K562 (cell line): ENCODE measurements at regions not wholly inside any gene's neighbourhood (a gene's known extent, or its start where the extent isn't known, plus 50 kb on each side); places are given as distances from the start of the nearest gene placed in this dataset.

ENCODE experiments used
- ATAC-seq: fragments of 200-7000 bp; cut with Tn5 transposase; 3 replicates; pipeline ENCODE4 v1.9.1; 2020; ENCODE audit warnings: moderate library complexity
- BruUV-seq: library from RNA; stranded (reverse); fragments of 400-500 nt; replicated peaks from 2 replicates; lab custom pipeline; 2021; lab: Mats Ljungman, UMichigan
- CTCF ChIA-PET: fragments of 300-600 bp; formaldehyde crosslinking; extraction: SDS; loops from one replicate; lab custom pipeline; 2021; ENCODE audit warnings: low intra/inter-chr PET ratio; lab: Yijun Ruan, JAX
- POLR2A ChIA-PET: fragments of 300-600, 350-650 bp; sonication (Branson Sonifier 250); formaldehyde crosslinking; extraction: SDS; loops from one replicate; lab custom pipeline; 2021; ENCODE audit warnings: antibody characterized with exemption, inconsistent platforms; lab: Yijun Ruan, JAX
- DNase-seq, 4 experiments: peaks; one replicate each; pipeline versions ENCODE4 v3.0.0 to v3.0.0-alpha.2; 2011 to 2018; ENCODE audit warnings: low spot score in 3 of 4, mixed read lengths in 3 of 4; ENCODE audit errors: extremely low read depth in 1 of 4
- FAIRE-seq: peaks from 2 replicates; lab custom pipeline; 2011; peaks lifted over from hg19 to GRCh38; lab: Jason Lieb, UNC
- H2AFZ ChIP-seq: 2 replicates; pipeline ENCODE4 v1.6.0; 2011; ENCODE audit warnings: low read depth, low read length, control low read depth, inconsistent platforms
- H3K27ac ChIP-seq: fragments of 200-600 bp; 3 replicates; pipeline ENCODE4 v1.8.0; 2011; ENCODE audit warnings: low read depth, mild to moderate bottlenecking, control low read depth, inconsistent platforms, low read length, moderate library complexity, mixed read lengths; ENCODE audit errors: extremely low read depth
- H3K27me3 ChIP-seq, 2 experiments: fragments of 300-600 bp in 1 of 2; 2 replicates in 1 of 2; 3 replicates in 1 of 2; pipeline versions ENCODE4 v1.6.0 to v1.8.0; 2011; ENCODE audit warnings: inconsistent platforms in 2 of 2, low read length in 2 of 2, mild to moderate bottlenecking in 1 of 2, mixed read lengths in 1 of 2, moderate library complexity in 1 of 2; ENCODE audit not compliant: control insufficient read depth in 2 of 2, insufficient read depth in 2 of 2
- H3K36me3 ChIP-seq: fragments of 300-600 bp; 3 replicates; pipeline ENCODE4 v1.8.0; 2011; ENCODE audit warnings: mild to moderate bottlenecking, low read length, inconsistent platforms; ENCODE audit not compliant: control insufficient read depth, insufficient read depth
- H3K4me1 ChIP-seq, 2 experiments: fragments of 200-600 bp in 1 of 2; replicated peaks in 1 of 2; 2 replicates in 1 of 2; 3 replicates in 1 of 2; pipeline versions ENCODE4 v1.5.1 to v1.8.0; 2011; ENCODE audit warnings: inconsistent platforms in 2 of 2, low read length in 2 of 2, mild to moderate bottlenecking in 1 of 2, mixed read lengths in 1 of 2, moderate library complexity in 1 of 2; ENCODE audit not compliant: control insufficient read depth in 2 of 2, insufficient read depth in 2 of 2
- H3K4me2 ChIP-seq: 2 replicates; pipeline ENCODE4 v1.6.1; 2011; ENCODE audit warnings: low read length, control low read depth, inconsistent platforms, mixed read lengths; ENCODE audit not compliant: insufficient read depth
- H3K4me3 ChIP-seq: fragments of 200-600 bp; sonication (generic), shearing (Covaris generic); 2 replicates; pipeline ENCODE4 v1.5.1; 2016; ENCODE audit warnings: control low read depth, inconsistent platforms
- H3K79me2 ChIP-seq: fragments of 200-600 bp; 3 replicates; pipeline ENCODE4 v1.8.0; 2011; ENCODE audit warnings: low read length, inconsistent platforms; ENCODE audit not compliant: control insufficient read depth, insufficient read depth
- H3K9ac ChIP-seq, 2 experiments: 2 replicates each; pipeline versions ENCODE4 v1.6.0 to v1.6.1; 2011; ENCODE audit warnings: low read depth in 2 of 2, low read length in 2 of 2, control low read depth in 1 of 2, inconsistent platforms in 1 of 2, mild to moderate bottlenecking in 1 of 2, mixed read lengths in 1 of 2; ENCODE audit not compliant: insufficient read depth in 1 of 2
- H3K9me1 ChIP-seq: one replicate; pipeline ENCODE4 v1.6.0; 2011; ENCODE audit warnings: inconsistent platforms, mild to moderate bottlenecking, low read length, moderate library complexity; ENCODE audit not compliant: control insufficient read depth, insufficient read depth
- H3K9me3 ChIP-seq: replicated peaks from 2 replicates; pipeline ENCODE4 v1.5.1; 2011; ENCODE audit warnings: low read depth, low read length, inconsistent platforms; ENCODE audit not compliant: control insufficient read depth, insufficient read depth
- H4K20me1 ChIP-seq: replicated peaks from 2 replicates; pipeline ENCODE4 v1.6.1; 2011; ENCODE audit warnings: low read length, inconsistent platforms, mixed read lengths; ENCODE audit not compliant: control insufficient read depth, insufficient read depth
- ADNP ChIP-seq: fragments of 200-800 bp; sonication (Bioruptor generic); IDR thresholded peaks from 2 replicates; pipeline ENCODE4 v1.6.1; 2016; ENCODE audit warnings: missing genetic modification characterization, missing compliant biosample characterization
- ARID2 ChIP-seq: fragments of 450-650 bp; IDR thresholded peaks from 2 replicates; pipeline ENCODE4 v1.6.1; 2017; ENCODE audit warnings: antibody characterized with exemption, mild to moderate bottlenecking
- ATF7 ChIP-seq: fragments of 450-650 bp; IDR thresholded peaks from 2 replicates; pipeline ENCODE4 v1.7.1; 2014; ENCODE audit warnings: mild to moderate bottlenecking, moderate library complexity
- BCOR ChIP-seq: fragments of 450-650 bp; IDR thresholded peaks from 2 replicates; pipeline ENCODE4 v1.6.1; 2016
- HCFC1 ChIP-seq: IDR thresholded peaks from 2 replicates; pipeline ENCODE4 v1.6.1; 2012; ENCODE audit warnings: low read depth, low read length, improper control_type of control experiment
- JUN ChIP-seq, 2 experiments: sonication (generic) in 1 of 2; formaldehyde crosslinking in 1 of 2; IDR thresholded peaks; 2 replicates each; pipeline versions ENCODE4 v1.6.1 to v1.8.0; 2012 to 2022; ENCODE audit warnings: borderline replicate concordance in 2 of 2, mild to moderate bottlenecking in 2 of 2, improper control_type of control experiment in 1 of 2, low read depth in 1 of 2, low read length in 1 of 2, missing genetic modification reagents in 1 of 2
- KDM4B ChIP-seq, 2 experiments: fragments of 450-650 bp in 1 of 2; sonication (generic) in 1 of 2; IDR thresholded peaks; 2 replicates each; pipeline ENCODE4 v1.6.1; 2016 to 2017; ENCODE audit warnings: borderline replicate concordance in 2 of 2, antibody characterized with exemption in 1 of 2, low read depth in 1 of 2, mild to moderate bottlenecking in 1 of 2
- MEF2D ChIP-seq: conservative IDR thresholded peaks from 2 replicates; pipeline ENCODE4 v1.6.1; 2016; ENCODE audit warnings: low read depth, missing genetic modification characterization, missing compliant biosample characterization
- PPARD ChIP-seq: fragments of 250-450 bp; sonication (Bioruptor Pico); IDR thresholded peaks from 2 replicates; pipeline ENCODE4 v1.8.0; 2022; ENCODE audit warnings: inconsistent platforms, mild to moderate bottlenecking, moderate library complexity
- SMC3 ChIP-seq: conservative IDR thresholded peaks from 2 replicates; pipeline ENCODE4 v1.6.1; 2011; ENCODE audit warnings: low read depth, low read length, improper control_type of control experiment; ENCODE audit not compliant: insufficient read depth
- TAF9B ChIP-seq: fragments of 450-650 bp; IDR thresholded peaks from 2 replicates; pipeline ENCODE4 v1.6.1; 2018; ENCODE audit warnings: mild to moderate bottlenecking; ENCODE audit not compliant: partially characterized antibody
- TRIM24 ChIP-seq, 2 experiments: fragments of 450-650 bp; IDR thresholded peaks; 2 replicates each; pipeline ENCODE4 v1.6.1; 2016
- ZNF431 ChIP-seq: sonication (generic); formaldehyde crosslinking; IDR thresholded peaks from 2 replicates; pipeline ENCODE4 v1.8.0; 2022; ENCODE audit warnings: mild to moderate bottlenecking, missing genetic modification reagents
- ZNF57 ChIP-seq: fragments of 450-650 bp; formaldehyde crosslinking; IDR thresholded peaks from 2 replicates; pipeline ENCODE4 v1.4.0; 2020; ENCODE audit warnings: mild to moderate bottlenecking, moderate library complexity
- WGBS: fragments of 100-300 bp; shearing (Covaris generic); methylation state at CpG from one replicate; pipeline ENCODE4 v1.1.6; 2016; ENCODE audit warnings: low coverage, mixed read lengths; ENCODE audit not compliant: insufficient coverage; ENCODE audit errors: missing lambda C conversion rate; 5-methylcytosine and 5-hydroxymethylcytosine counted together
- in situ Hi-C: fragments of 300-500 bp; cut with MboI; formaldehyde crosslinking; loops from 4 replicates; pipeline ENCODE4 v1.15.0; 2018; ENCODE audit warnings: inconsistent platforms, mixed read lengths
- intact Hi-C: fragments of 100-400 bp; cut with micrococcal nuclease; formaldehyde crosslinking; loops from 2 replicates; pipeline ENCODE4 v1.14.2; 2022
- TF ChIP-seq, protein P1 (sequence below): fragments of 250-450 bp; sonication (Bioruptor Pico); IDR thresholded peaks from 2 replicates; pipeline ENCODE4 v1.5.0; 2020; ENCODE audit warnings: mild to moderate bottlenecking, borderline replicate concordance
- TF ChIP-seq, protein P2 (sequence below): IDR thresholded peaks from 2 replicates; pipeline ENCODE4 v1.6.1; 2012; ENCODE audit warnings: low read depth, low read length, improper control_type of control experiment, borderline replicate concordance

DNA sequence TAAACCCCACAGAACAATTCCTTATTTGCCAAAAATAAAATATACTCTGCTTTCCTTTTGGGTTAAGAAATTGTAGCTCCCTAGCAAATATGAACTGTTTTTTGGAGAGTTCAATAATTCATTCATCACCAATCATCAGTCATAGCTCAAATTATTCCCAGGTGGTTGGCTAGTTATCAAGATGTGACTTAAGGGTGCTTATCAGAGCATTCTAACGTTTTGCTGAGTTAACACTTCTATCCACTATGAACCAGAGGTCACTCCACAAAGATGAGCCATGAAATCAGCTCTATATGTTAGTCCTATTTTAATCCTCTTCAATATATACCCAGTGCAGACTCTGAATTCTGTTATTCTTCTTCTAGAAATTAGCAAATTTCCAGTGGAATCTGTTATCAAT, 379.1 kb downstream of the TENT5A start:
- Histone ChIP-seq H4K20me1 (no peaks in the 10 kb centered on the region), H3K9me1 (no peaks in the 10 kb centered on the region), H3K9ac (no peak overlapping the region), H3K79me2 (no peaks in the 10 kb centered on the region), H3K27ac (no peak overlapping the region), H2AFZ (no peak overlapping the region), H3K36me3 (no peaks in the 10 kb centered on the region), H3K27me3 (no peaks in the 10 kb centered on the region), H3K4me3 (no peak overlapping the region), H3K4me2 (no peak overlapping the region), H3K4me1 (no peaks in the 10 kb centered on the region), H3K9me3 (no peaks in the 10 kb centered on the region)
- DNase-seq = no peak
- TF ChIP-seq BCOR (no peak), TAF9B (no peak), ZNF57 (CRISPR knock-in tag) (no peak), TRIM24 (IDR thresholded peaks at IDR 0.05) (no peak), SMC3 (no peak), ATF7 (no peak), PPARD (no peak), ADNP (tag) (no peak)
- ATAC-seq = no peak
- intact Hi-C loops = no loop called here
- in situ Hi-C loops = no loop called here
- ChIA-PET POLR2A (no interaction called here), CTCF (no interaction called here)
- WGBS = 0% methylated on average over 1 of the region's 1 CpG
- BruUV-seq = no TSS peak
- no peak for FAIRE-seq

DNA sequence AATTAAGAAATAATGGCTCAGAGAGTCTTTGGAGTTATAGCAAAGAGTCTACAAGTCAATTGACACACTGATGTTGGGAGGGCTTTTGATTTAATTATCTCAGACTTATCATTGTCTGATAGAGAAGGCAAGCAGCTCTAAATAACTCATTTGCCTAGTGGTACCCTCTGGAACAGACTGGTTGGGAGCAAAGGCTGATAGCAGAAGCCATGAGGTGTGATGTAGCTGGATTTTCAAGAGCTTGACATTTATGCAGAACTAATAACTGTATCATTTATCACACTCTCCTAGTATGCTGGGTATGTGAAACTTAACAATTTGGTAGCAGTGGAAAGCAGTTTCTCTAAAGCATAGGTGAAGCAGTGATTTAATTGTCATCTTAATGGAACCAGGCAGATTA, 380.6 kb downstream of the TENT5A start:
- H3K36me3 ChIP-seq = no peaks in the 10 kb centered on the region
- H3K4me1 ChIP-seq = no peaks in the 10 kb centered on the region
- no peak for DNase-seq
- no peaks in the 10 kb centered on the region for H3K9me3 ChIP-seq
- H3K9me1 ChIP-seq = no peaks in the 10 kb centered on the region
- H3K27ac ChIP-seq = no peak overlapping the region
- no peaks in the 10 kb centered on the region for H4K20me1 ChIP-seq
- H2AFZ ChIP-seq = no peak overlapping the region
- POLR2A ChIA-PET = no interaction called here
- no peaks in the 10 kb centered on the region for H3K27me3 ChIP-seq
- ATAC-seq = no peak
- no peak overlapping the region for H3K9ac ChIP-seq
- H3K4me3 ChIP-seq = no peak overlapping the region
- in situ Hi-C loops = no loop called here
- H3K4me2 ChIP-seq = no peak overlapping the region
- no peak for FAIRE-seq
- intact Hi-C loops = no loop called here
- CTCF ChIA-PET = no interaction called here
- H3K79me2 ChIP-seq = no peaks in the 10 kb centered on the region
- BruUV-seq = no TSS peak
- TF ChIP-seq HCFC1 (no peak), ARID2 (no peak), KDM4B (IDR thresholded peaks at IDR 0.05; ENCODE audit: borderline replicate concordance in 2 of 2, low read depth in 1 of 2) (no peak), ZNF431 (CRISPR knock-in tag) (no peak), MEF2D (tag) (no peak), JUN (IDR thresholded peaks at IDR 0.05; ENCODE audit: borderline replicate concordance, low read depth, low read length) (no peak), JUN (CRISPR knock-in tag; IDR thresholded peaks at IDR 0.05; ENCODE audit: borderline replicate concordance) (no peak)
- TF ChIP-seq, protein P1, sequence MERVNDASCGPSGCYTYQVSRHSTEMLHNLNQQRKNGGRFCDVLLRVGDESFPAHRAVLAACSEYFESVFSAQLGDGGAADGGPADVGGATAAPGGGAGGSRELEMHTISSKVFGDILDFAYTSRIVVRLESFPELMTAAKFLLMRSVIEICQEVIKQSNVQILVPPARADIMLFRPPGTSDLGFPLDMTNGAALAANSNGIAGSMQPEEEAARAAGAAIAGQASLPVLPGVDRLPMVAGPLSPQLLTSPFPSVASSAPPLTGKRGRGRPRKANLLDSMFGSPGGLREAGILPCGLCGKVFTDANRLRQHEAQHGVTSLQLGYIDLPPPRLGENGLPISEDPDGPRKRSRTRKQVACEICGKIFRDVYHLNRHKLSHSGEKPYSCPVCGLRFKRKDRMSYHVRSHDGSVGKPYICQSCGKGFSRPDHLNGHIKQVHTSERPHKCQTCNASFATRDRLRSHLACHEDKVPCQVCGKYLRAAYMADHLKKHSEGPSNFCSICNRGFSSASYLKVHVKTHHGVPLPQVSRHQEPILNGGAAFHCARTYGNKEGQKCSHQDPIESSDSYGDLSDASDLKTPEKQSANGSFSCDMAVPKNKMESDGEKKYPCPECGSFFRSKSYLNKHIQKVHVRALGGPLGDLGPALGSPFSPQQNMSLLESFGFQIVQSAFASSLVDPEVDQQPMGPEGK (CRISPR knock-in tag) = no peak
- TF ChIP-seq, protein P2, sequence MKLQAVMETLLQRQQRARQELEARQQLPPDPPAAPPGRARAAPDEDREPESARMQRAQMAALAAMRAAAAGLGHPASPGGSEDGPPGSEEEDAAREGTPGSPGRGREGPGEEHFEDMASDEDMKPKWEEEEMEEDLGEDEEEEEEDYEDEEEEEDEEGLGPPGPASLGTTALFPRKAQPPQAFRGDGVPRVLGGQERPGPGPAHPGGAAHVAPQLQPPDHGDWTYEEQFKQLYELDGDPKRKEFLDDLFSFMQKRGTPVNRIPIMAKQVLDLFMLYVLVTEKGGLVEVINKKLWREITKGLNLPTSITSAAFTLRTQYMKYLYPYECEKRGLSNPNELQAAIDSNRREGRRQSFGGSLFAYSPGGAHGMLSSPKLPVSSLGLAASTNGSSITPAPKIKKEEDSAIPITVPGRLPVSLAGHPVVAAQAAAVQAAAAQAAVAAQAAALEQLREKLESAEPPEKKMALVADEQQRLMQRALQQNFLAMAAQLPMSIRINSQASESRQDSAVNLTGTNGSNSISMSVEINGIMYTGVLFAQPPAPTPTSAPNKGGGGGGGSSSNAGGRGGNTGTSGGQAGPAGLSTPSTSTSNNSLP = no peak
